ENCODE measurements at regions not wholly inside any gene's neighbourhood (a gene's known extent, or its start where the extent isn't known, plus 50 kb on each side); places are given as distances from the start of the nearest gene placed in this dataset.
A peak's percentile ranks its signal among the peaks of the same experiment; 100 is the strongest.

DNA sequence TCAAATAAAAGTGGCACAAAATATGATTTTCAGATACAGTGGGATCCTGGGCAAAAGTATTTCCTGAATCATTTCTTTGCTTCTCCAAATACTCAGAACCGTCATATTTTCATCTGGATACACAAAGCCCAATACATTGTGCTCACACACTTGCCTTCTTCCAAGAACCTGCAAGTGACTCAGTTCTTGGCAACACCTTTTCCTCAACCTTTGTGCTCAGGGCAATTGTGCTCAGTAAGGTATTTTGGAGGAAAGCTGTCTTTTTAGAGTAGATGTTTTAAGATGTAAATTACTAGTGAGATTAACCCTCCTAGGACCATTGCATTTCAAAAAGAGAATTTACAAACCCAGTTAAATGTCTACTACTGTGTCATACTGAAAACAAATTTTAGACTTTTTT lies 233.5 kb downstream of the EFNB2 start:
- H3K36me3 Mint-ChIP-seq (ENCODE audit: low read depth) = no peaks in the 10 kb centered on the region
- H3K4me3 Mint-ChIP-seq = no peak overlapping the region
- H3K9me3 Mint-ChIP-seq = no peaks in the 10 kb centered on the region
- H3K27me3 Mint-ChIP-seq (ENCODE audit: insufficient read depth) = peaks cover 3% of the 10 kb centered on the region
- TF ChIP-seq, protein P1, sequence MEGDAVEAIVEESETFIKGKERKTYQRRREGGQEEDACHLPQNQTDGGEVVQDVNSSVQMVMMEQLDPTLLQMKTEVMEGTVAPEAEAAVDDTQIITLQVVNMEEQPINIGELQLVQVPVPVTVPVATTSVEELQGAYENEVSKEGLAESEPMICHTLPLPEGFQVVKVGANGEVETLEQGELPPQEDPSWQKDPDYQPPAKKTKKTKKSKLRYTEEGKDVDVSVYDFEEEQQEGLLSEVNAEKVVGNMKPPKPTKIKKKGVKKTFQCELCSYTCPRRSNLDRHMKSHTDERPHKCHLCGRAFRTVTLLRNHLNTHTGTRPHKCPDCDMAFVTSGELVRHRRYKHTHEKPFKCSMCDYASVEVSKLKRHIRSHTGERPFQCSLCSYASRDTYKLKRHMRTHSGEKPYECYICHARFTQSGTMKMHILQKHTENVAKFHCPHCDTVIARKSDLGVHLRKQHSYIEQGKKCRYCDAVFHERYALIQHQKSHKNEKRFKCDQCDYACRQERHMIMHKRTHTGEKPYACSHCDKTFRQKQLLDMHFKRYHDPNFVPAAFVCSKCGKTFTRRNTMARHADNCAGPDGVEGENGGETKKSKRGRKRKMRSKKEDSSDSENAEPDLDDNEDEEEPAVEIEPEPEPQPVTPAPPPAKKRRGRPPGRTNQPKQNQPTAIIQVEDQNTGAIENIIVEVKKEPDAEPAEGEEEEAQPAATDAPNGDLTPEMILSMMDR (IDR thresholded peaks at IDR 0.05) = no peak
- H3K27ac Mint-ChIP-seq = no peak overlapping the region
- DNase-seq = no peak
- H3K4me1 Mint-ChIP-seq (ENCODE audit: low read depth) = no peaks in the 10 kb centered on the region

DNA sequence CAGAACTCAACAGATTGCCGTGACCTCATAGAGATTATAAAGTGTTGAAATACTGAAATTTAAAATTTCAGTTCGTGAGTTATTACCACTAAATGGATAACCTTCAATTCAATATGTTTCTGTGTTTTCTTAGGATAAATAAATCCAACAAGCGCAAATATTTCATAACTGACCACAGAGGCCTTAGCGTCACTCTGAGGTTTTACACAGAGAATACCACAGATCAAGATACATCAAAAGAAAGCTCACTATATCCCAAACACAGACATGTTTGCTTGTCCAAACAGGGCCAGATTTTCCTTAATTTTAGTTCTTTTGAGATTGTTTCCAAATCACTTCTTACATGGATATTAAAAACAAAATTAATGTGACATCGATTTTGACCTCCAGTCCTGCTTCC lies 235.8 kb downstream of the EFNB2 start:
- no peaks in the 10 kb centered on the region for H3K4me1 Mint-ChIP-seq (ENCODE audit: low read depth)
- no peak overlapping the region for H3K27ac Mint-ChIP-seq
- H3K4me3 Mint-ChIP-seq = no peak overlapping the region
- no peaks in the 10 kb centered on the region for H3K36me3 Mint-ChIP-seq (ENCODE audit: low read depth)
- peaks cover 10% of the 10 kb centered on the region for H3K27me3 Mint-ChIP-seq (ENCODE audit: insufficient read depth)
- no peaks in the 10 kb centered on the region for H3K9me3 Mint-ChIP-seq
- DNase-seq = no peak
- TF ChIP-seq, protein P1 (IDR thresholded peaks at IDR 0.05) = no peak

DNA sequence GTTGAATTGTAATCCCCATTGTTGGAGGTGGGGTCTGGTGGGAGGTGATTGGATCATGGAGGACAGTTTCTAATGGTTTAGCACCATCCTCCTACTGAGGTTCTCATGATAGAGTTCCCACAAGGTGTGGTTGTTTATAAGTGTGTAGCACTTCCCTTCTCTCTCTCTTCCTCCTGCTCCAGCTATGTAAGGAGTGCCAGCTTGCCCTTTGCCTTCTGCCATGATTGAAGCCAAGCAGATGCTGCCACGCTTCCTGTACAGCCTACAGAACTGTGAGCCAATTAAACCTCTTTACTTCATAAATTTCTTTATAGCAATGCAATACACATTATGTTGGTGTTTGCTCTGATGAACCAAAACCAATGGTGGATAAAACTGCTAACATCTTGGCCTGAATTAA lies 238.2 kb downstream of the EFNB2 start:
- H3K4me1 Mint-ChIP-seq (ENCODE audit: low read depth) = no peaks in the 10 kb centered on the region
- TF ChIP-seq, protein P1 (IDR thresholded peaks at IDR 0.05) = no peak
- no peaks in the 10 kb centered on the region for H3K9me3 Mint-ChIP-seq
- no peaks in the 10 kb centered on the region for H3K36me3 Mint-ChIP-seq (ENCODE audit: low read depth)
- no peak overlapping the region for H3K4me3 Mint-ChIP-seq
- peaks cover 10% of the 10 kb centered on the region for H3K27me3 Mint-ChIP-seq (ENCODE audit: insufficient read depth)
- H3K27ac Mint-ChIP-seq = no peak overlapping the region
- no peak for DNase-seq

DNA sequence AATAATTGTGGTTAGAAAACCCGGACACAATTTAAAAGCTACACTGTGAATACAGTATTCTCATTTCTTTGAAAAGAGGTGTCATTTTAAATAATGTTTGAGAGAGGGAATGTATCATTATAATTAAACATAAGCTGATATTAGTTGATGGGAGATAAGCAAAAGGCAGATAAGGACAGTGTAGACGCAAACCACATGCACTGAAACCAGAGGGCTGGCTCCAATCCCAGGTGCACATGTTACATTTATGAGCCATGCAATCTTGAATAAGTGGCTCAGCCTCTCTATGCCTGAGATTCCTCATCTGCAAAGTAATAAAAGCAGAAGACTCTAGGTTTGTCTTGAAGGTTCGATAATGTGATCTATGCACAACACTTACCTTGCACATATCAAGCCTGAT lies 238.7 kb downstream of the EFNB2 start:
- H3K4me1 Mint-ChIP-seq (ENCODE audit: low read depth) = no peaks in the 10 kb centered on the region
- TF ChIP-seq, protein P1 (IDR thresholded peaks at IDR 0.05) = no peak
- H3K4me3 Mint-ChIP-seq = no peak overlapping the region
- H3K36me3 Mint-ChIP-seq (ENCODE audit: low read depth) = no peaks in the 10 kb centered on the region
- H3K27ac Mint-ChIP-seq = no peak overlapping the region
- peaks cover 10% of the 10 kb centered on the region for H3K27me3 Mint-ChIP-seq (ENCODE audit: insufficient read depth)
- no peaks in the 10 kb centered on the region for H3K9me3 Mint-ChIP-seq
- DNase-seq = no peak

DNA sequence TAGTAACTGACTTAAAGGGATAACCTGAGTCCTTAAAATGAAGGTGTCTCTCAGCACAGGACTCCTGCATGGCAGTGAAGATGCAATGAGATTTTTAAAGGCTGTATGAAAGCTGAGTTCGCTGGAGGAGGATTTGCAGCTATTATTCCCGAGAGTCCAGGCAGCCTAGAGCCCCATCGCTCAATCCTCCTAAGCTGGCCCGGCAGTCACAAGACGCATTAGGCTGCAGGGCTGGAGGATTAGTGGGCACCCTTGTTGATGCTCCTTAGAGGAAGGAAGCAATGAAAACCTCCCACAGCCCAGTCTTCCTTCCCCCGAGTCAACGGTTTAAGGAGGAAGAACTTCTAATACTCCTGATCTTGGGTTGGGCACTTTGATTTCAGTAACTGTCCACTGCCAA lies 239.5 kb downstream of the EFNB2 start:
- H3K4me1 Mint-ChIP-seq (ENCODE audit: low read depth) = peaks cover 7% of the 10 kb centered on the region
- H3K9me3 Mint-ChIP-seq = no peaks in the 10 kb centered on the region
- no peak overlapping the region for H3K4me3 Mint-ChIP-seq
- TF ChIP-seq, protein P1 (IDR thresholded peaks at IDR 0.05) = no peak
- no peaks in the 10 kb centered on the region for H3K36me3 Mint-ChIP-seq (ENCODE audit: low read depth)
- H3K27me3 Mint-ChIP-seq (ENCODE audit: insufficient read depth) = peaks cover 10% of the 10 kb centered on the region
- DNase-seq = no peak
- H3K27ac Mint-ChIP-seq = no peak overlapping the region

DNA sequence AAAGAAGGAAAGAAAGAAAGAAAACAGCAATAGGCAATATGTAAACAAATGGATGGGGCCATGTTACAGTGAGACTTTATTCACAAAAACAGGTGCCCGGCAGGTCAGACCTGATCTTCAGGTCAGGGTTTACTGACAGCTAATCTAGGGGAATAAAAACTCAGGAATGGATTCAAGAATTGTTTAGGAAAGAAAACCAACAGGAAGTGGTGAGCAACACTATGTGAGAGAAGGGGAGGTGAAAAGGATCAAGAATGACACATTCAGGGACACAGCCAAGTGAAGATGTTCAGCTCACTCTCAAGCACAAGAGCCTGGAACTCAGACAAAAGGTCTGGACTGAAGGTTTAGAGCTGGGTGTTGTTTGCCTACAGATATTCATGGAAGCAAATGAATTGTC lies 244.5 kb downstream of the EFNB2 start:
- Mint-ChIP-seq H3K27me3 (ENCODE audit: insufficient read depth) (peaks cover 8% of the 10 kb centered on the region), H3K36me3 (ENCODE audit: low read depth) (no peaks in the 10 kb centered on the region), H3K4me3 (no peak overlapping the region), H3K27ac (no peak overlapping the region), H3K9me3 (no peaks in the 10 kb centered on the region), H3K4me1 (ENCODE audit: low read depth) (peaks cover 10% of the 10 kb centered on the region)
- TF ChIP-seq, protein P1 (IDR thresholded peaks at IDR 0.05) = no peak
- DNase-seq = peak; percentile 37
